GM12864 (cell line): ENCODE measurements at regions not wholly inside any gene's neighbourhood (a gene's known extent, or its start where the extent isn't known, plus 50 kb on each side); places are given as distances from the start of the nearest gene placed in this dataset.

ENCODE experiments used
- DNase-seq: peaks from one replicate; pipeline ENCODE4 v3.0.0-alpha.2; 2011; ENCODE audit warnings: low read depth
- H3K4me3 ChIP-seq: 2 replicates; pipeline ENCODE4 v1.5.1; 2011; ENCODE audit warnings: mild to moderate bottlenecking, low read depth, low read length, control low read depth
- TF ChIP-seq, protein P1 (sequence below): IDR thresholded peaks from 2 replicates; pipeline ENCODE4 v1.5.1; 2011; ENCODE audit warnings: low read depth, mild to moderate bottlenecking, moderate library complexity, low read length, control low read depth, inconsistent platforms; ENCODE audit errors: missing control alignments

- DNase-seq = no peak
- TF ChIP-seq, protein P1, sequence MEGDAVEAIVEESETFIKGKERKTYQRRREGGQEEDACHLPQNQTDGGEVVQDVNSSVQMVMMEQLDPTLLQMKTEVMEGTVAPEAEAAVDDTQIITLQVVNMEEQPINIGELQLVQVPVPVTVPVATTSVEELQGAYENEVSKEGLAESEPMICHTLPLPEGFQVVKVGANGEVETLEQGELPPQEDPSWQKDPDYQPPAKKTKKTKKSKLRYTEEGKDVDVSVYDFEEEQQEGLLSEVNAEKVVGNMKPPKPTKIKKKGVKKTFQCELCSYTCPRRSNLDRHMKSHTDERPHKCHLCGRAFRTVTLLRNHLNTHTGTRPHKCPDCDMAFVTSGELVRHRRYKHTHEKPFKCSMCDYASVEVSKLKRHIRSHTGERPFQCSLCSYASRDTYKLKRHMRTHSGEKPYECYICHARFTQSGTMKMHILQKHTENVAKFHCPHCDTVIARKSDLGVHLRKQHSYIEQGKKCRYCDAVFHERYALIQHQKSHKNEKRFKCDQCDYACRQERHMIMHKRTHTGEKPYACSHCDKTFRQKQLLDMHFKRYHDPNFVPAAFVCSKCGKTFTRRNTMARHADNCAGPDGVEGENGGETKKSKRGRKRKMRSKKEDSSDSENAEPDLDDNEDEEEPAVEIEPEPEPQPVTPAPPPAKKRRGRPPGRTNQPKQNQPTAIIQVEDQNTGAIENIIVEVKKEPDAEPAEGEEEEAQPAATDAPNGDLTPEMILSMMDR = no peak
- H3K4me3 ChIP-seq = no peak overlapping the region
These were observed 1923.8 kb upstream of the CELF4 start for GRCh38 chr18:39489431-39489830.

DNA sequence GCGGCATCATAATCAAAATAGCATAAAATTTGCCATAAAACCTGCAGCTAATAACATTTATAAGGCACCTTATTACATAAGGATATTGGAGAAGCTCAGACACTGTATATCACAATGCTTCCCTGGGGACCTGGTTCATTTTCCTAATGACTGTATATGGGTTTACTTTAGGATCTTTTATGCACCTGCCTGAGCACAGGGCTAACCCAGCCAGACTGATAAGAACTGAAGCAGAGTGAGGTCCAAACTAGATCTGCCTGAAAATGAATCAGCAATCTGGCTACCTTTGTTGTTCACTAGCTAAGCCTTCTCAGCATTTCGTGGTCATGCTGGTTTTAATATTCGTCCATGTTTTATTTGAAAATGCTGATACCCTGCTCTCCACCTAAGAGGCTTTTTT, 1922.3 kb upstream of the CELF4 start:
- TF ChIP-seq, protein P1 = no peak
- no peak overlapping the region for H3K4me3 ChIP-seq
- no peak for DNase-seq

- TF ChIP-seq, protein P1 = no peak
- no peak overlapping the region for H3K4me3 ChIP-seq
- no peak for DNase-seq
These were observed 1920.7 kb upstream of the CELF4 start for GRCh38 chr18:39486268-39486667.

GRCh38 chr18:39485696-39486095, 1920.1 kb upstream of the CELF4 start:
- H3K4me3 ChIP-seq = no peak overlapping the region
- TF ChIP-seq, protein P1 = no peak
- no peak for DNase-seq

- TF ChIP-seq, protein P1 = no peak
- no peak for DNase-seq
- H3K4me3 ChIP-seq = no peak overlapping the region
These were observed 1915.7 kb upstream of the CELF4 start for GRCh38 chr18:39481281-39481680.

GRCh38 chr18:39480494-39481195, 1915.0 kb upstream of the CELF4 start:
- TF ChIP-seq, protein P1 = no peak
- H3K4me3 ChIP-seq = no peak overlapping the region
- DNase-seq = no peak

- DNase-seq = no peak
- TF ChIP-seq, protein P1 = no peak
- H3K4me3 ChIP-seq = no peak overlapping the region
These were observed 1898.4 kb upstream of the CELF4 start for GRCh38 chr18:39464006-39464405.
